ENCODE measurements at regions not wholly inside any gene's neighbourhood (a gene's known extent, or its start where the extent isn't known, plus 50 kb on each side); places are given as distances from the start of the nearest gene placed in this dataset.

- no peak for DNase-seq (ENCODE audit: low read depth in 1 of 2, low spot score in 2 of 2)
- 94% methylated on average over 3 of the region's 3 CpGs; no CpG with 5 or more reads in 1 of the 2 experiments for WGBS, 2 experiments (ENCODE audit: extremely low coverage in 1 of 2, insufficient coverage in 1 of 2, insufficient read length in 1 of 2, insufficient replicate concordance in 2 of 2, low coverage in 1 of 2, low lambda C conversion rate in 2 of 2, missing lambda C conversion rate in 1 of 2)
- TF ChIP-seq HDAC6 (IDR thresholded peaks at IDR 0.05; ENCODE audit: low read depth, low read length) = no peak
- TF ChIP-seq USF2 (IDR thresholded peaks at IDR 0.05; ENCODE audit: low read length) = no peak
- TF ChIP-seq POLR2AphosphoS5 (IDR thresholded peaks at IDR 0.05; ENCODE audit: low read depth, low read length) = no peak
- no peak for TF ChIP-seq PHF8 (conservative IDR thresholded peaks at IDR 0.05; ENCODE audit: low read depth, low read length)
- TF ChIP-seq SUZ12 (IDR thresholded peaks at IDR 0.05; ENCODE audit: low read length) = no peak
- no peak for TF ChIP-seq POLR2A (IDR thresholded peaks at IDR 0.05; ENCODE audit: control extremely low read depth in 1 of 2, low read depth in 2 of 2, low read length in 2 of 2)
- TF ChIP-seq CHD2 (IDR thresholded peaks at IDR 0.05; ENCODE audit: low read length) = no peak
- no peak for TF ChIP-seq CEBPB (IDR thresholded peaks at IDR 0.05; ENCODE audit: low read depth, low read length)
- TF ChIP-seq NRF1 (IDR thresholded peaks at IDR 0.05; ENCODE audit: low read depth, low read length) = no peak
- TF ChIP-seq BCL11A (IDR thresholded peaks at IDR 0.05; ENCODE audit: low read depth in 2 of 2, low read length in 2 of 2) = no peak
- no peak for TF ChIP-seq SIN3A (conservative IDR thresholded peaks at IDR 0.05 in 1 of 2, IDR thresholded peaks at IDR 0.05 in 1 of 2; ENCODE audit: low read depth in 1 of 2, low read length in 2 of 2)
- no peak for TF ChIP-seq RAD21 (IDR thresholded peaks at IDR 0.05 in 1 of 2, conservative IDR thresholded peaks at IDR 0.05 in 1 of 2; ENCODE audit: low read depth in 2 of 2, low read length in 2 of 2)
- TF ChIP-seq GTF2F1 (IDR thresholded peaks at IDR 0.05; ENCODE audit: borderline replicate concordance, low read depth, low read length) = no peak
- TF ChIP-seq SIRT6 (IDR thresholded peaks at IDR 0.05; ENCODE audit: low read length) = no peak
- TF ChIP-seq BACH1 (IDR thresholded peaks at IDR 0.05; ENCODE audit: low read length) = no peak
- FAIRE-seq = no peak
- H3K56ac ChIP-seq (replicated peaks; ENCODE audit: insufficient read length, low read depth, low read length) = no peak overlapping the region
- H3K4me3 ChIP-seq (ENCODE audit: extremely low read depth in 1 of 4, insufficient read depth in 2 of 4, low read depth in 3 of 4, low read length in 4 of 4) = no peak overlapping the region
- H2BK12ac ChIP-seq (ENCODE audit: low read depth, low read length) = no peak overlapping the region
- CTCF ChIA-PET (ENCODE audit: partially characterized antibody) = interaction anchor here (0.7 to 1.0 kb wide), 2 partner anchors 11 to 17 kb away, joined by 3 read pairs; no protein-coding TSS in a partner anchor
- H3K23me2 ChIP-seq (ENCODE audit: low read depth, low read length) = no peaks in the 10 kb centered on the region
- no peak overlapping the region for H2AK5ac ChIP-seq (ENCODE audit: low read depth, low read length)
- no peak overlapping the region for H3K23ac ChIP-seq (ENCODE audit: insufficient read length)
- no peak overlapping the region for H2AFZ ChIP-seq (ENCODE audit: low read length)
- H3K9ac ChIP-seq (replicated peaks in 1 of 4; ENCODE audit: extremely low read depth in 1 of 4, low read depth in 3 of 4, low read length in 3 of 4) = no peak overlapping the region
- H4K20me1 ChIP-seq (replicated peaks in 1 of 2; ENCODE audit: control insufficient read depth in 1 of 2, insufficient read depth in 2 of 2, low read length in 2 of 2) = no peaks in the 10 kb centered on the region
- H3K18ac ChIP-seq (ENCODE audit: extremely low read depth, low read length) = no peak overlapping the region
- no peak overlapping the region for H2BK20ac ChIP-seq (ENCODE audit: low read length)
- no peak overlapping the region for H2BK15ac ChIP-seq (ENCODE audit: low read length)
- H3K27me3 ChIP-seq (replicated peaks in 1 of 4; ENCODE audit: control insufficient read depth in 3 of 4, extremely low read depth in 1 of 4, insufficient read depth in 3 of 4, low read length in 3 of 4) = no peaks in the 10 kb centered on the region
- no peak overlapping the region for H2BK5ac ChIP-seq (ENCODE audit: low read depth, low read length)
- no peaks in the 10 kb centered on the region for H3K79me2 ChIP-seq (ENCODE audit: control insufficient read depth in 1 of 2, insufficient read depth in 2 of 2, low read length in 2 of 2)
- no peak overlapping the region for H4K91ac ChIP-seq (replicated peaks; ENCODE audit: insufficient read length, low read length)
- H3K27ac ChIP-seq (ENCODE audit: low read depth, low read length) = no peak overlapping the region
- H3K79me1 ChIP-seq (ENCODE audit: low read depth, low read length) = no peaks in the 10 kb centered on the region
- POLR2A ChIA-PET (ENCODE audit: partially characterized antibody) = no interaction called here
- no peaks in the 10 kb centered on the region for H3K36me3 ChIP-seq (ENCODE audit: control insufficient read depth in 2 of 4, insufficient read depth in 4 of 4, low read length in 3 of 4)
- 0 out of 7 replicates have a peak, but pooled peaks cover 0 to 3% (median 0%) of the 10 kb centered on the region in 4 experiments for H3K4me1 ChIP-seq (replicated peaks in 1 of 4; ENCODE audit: control insufficient read depth in 3 of 4, insufficient read depth in 4 of 4, low read length in 3 of 4)
- H3K4me2 ChIP-seq (ENCODE audit: insufficient read depth in 1 of 2, low read depth in 2 of 2, low read length in 2 of 2) = no peak overlapping the region
- H3K9me3 ChIP-seq (ENCODE audit: insufficient read depth in 2 of 2, low read depth in 1 of 2, low read length in 1 of 2) = no peaks in the 10 kb centered on the region
- H4K8ac ChIP-seq (ENCODE audit: extremely low read depth, insufficient read depth, low read length) = no peak overlapping the region
- H3K4ac ChIP-seq (replicated peaks; ENCODE audit: insufficient read length, low read depth, low read length) = no peak overlapping the region
- no peak overlapping the region for H3K14ac ChIP-seq (ENCODE audit: insufficient read length)
- no peak overlapping the region for H2BK120ac ChIP-seq (replicated peaks; ENCODE audit: low read depth, low read length)
- H4K5ac ChIP-seq (ENCODE audit: insufficient read length, low read depth, low read length) = no peak overlapping the region
These were observed 424.1 kb upstream of the RBMS3 start for GRCh38 chr3:28856796-28857195.

Data from H1 (cell line).